Keratinocyte (primary cell): ENCODE measurements at regions not wholly inside any gene's neighbourhood (a gene's known extent, or its start where the extent isn't known, plus 50 kb on each side); places are given as distances from the start of the nearest gene placed in this dataset.

ENCODE experiments used
- EZH2 ChIP-seq: IDR thresholded peaks from one replicate; pipeline ENCODE4 v1.6.1; 2012; ENCODE audit warnings: inconsistent platforms, mild to moderate bottlenecking, low read length, moderate library complexity
- TF ChIP-seq, protein P1 (sequence below), 3 experiments: IDR thresholded peaks in 1 of 3; conservative IDR thresholded peaks in 1 of 3; optimal IDR thresholded peaks in 1 of 3; 2 replicates in 2 of 3; 3 replicates in 1 of 3; pipeline versions ENCODE3 to v1.5.1; 2011; ENCODE audit warnings: low read length in 3 of 3, mild to moderate bottlenecking in 3 of 3, moderate library complexity in 2 of 3, control low read depth in 1 of 3, inconsistent platforms in 1 of 3; ENCODE audit not compliant: insufficient read depth in 2 of 3; ENCODE audit errors: extremely low read depth in 1 of 3

GRCh38 chr4:35591035-35591434 lies 653.3 kb downstream of the ARAP2 start:
- TF ChIP-seq, protein P1, sequence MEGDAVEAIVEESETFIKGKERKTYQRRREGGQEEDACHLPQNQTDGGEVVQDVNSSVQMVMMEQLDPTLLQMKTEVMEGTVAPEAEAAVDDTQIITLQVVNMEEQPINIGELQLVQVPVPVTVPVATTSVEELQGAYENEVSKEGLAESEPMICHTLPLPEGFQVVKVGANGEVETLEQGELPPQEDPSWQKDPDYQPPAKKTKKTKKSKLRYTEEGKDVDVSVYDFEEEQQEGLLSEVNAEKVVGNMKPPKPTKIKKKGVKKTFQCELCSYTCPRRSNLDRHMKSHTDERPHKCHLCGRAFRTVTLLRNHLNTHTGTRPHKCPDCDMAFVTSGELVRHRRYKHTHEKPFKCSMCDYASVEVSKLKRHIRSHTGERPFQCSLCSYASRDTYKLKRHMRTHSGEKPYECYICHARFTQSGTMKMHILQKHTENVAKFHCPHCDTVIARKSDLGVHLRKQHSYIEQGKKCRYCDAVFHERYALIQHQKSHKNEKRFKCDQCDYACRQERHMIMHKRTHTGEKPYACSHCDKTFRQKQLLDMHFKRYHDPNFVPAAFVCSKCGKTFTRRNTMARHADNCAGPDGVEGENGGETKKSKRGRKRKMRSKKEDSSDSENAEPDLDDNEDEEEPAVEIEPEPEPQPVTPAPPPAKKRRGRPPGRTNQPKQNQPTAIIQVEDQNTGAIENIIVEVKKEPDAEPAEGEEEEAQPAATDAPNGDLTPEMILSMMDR (optimal IDR thresholded peaks at IDR 0.05 in 1 of 3, IDR thresholded peaks at IDR 0.05 in 1 of 3, conservative IDR thresholded peaks at IDR 0.05 in 1 of 3; ENCODE audit: extremely low read depth in 1 of 3, insufficient read depth in 2 of 3, low read length in 3 of 3), result no peak
- no peak for TF ChIP-seq EZH2
